HCT116 (cell line): ENCODE measurements at regions not wholly inside any gene's neighbourhood (a gene's known extent, or its start where the extent isn't known, plus 50 kb on each side); places are given as distances from the start of the nearest gene placed in this dataset.

Experiments
- CTCF ChIP-seq, 3 experiments: fragments of 200-600 bp in 1 of 3; sonication (generic) in 1 of 3; IDR thresholded peaks in 2 of 3; conservative IDR thresholded peaks in 1 of 3; 2 replicates each; pipeline ENCODE4 v1.5.1; 2012 to 2017; ENCODE audit warnings: low read depth in 2 of 3, low read length in 2 of 3, antibody characterized with exemption in 1 of 3, borderline replicate concordance in 1 of 3, control low read depth in 1 of 3, mild to moderate bottlenecking in 1 of 3, mixed read lengths in 1 of 3, mixed run types in 1 of 3, moderate library complexity in 1 of 3; ENCODE audit not compliant: insufficient read depth in 1 of 3
- POLR2AphosphoS5 ChIP-seq: IDR thresholded peaks from 2 replicates; pipeline ENCODE4 v1.6.1; 2011; ENCODE audit warnings: mild to moderate bottlenecking, low read depth, low read length, moderate library complexity
- SIN3A ChIP-seq: IDR thresholded peaks from 2 replicates; pipeline ENCODE4 v1.6.1; 2012; ENCODE audit warnings: low read depth
- ZNF274 ChIP-seq: fragments of 200-500 bp; sonication (Bioruptor generic); IDR thresholded peaks from 2 replicates; pipeline ENCODE4 v1.6.1; 2014; ENCODE audit warnings: mild to moderate bottlenecking, low read depth, low read length, inconsistent platforms
- TF ChIP-seq, protein P1 (sequence below): IDR thresholded peaks from 2 replicates; pipeline ENCODE4 v1.6.1; 2012
- TF ChIP-seq, protein P2 (sequence below): IDR thresholded peaks from 2 replicates; pipeline ENCODE4 v1.6.1; 2012

DNA sequence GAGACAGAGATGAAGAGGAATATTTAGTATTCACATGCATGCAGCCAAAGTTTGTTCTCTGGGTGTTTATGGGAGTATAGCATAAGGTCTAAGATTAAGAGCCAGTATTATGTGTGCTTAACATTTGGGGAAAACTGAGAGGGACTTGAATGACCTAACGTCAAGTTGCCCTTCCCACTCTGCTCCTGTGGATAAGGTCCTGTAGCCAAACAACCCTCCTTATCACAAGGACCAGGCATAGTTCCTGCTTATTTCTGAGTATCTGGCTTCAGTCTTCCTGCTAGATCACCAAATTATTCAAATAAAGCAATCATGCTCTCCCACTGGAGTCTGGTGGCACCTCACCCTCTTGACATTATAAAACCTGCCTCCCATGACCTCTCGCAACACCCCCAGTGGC lies 137.9 kb upstream of the SEMA3E start:
- no peak for TF ChIP-seq POLR2AphosphoS5
- TF ChIP-seq CTCF (IDR thresholded peaks at IDR 0.05 in 2 of 3, conservative IDR thresholded peaks at IDR 0.05 in 1 of 3; ENCODE audit: borderline replicate concordance in 1 of 3, insufficient read depth in 1 of 3, low read depth in 2 of 3, low read length in 2 of 3), result no peak
- no peak for TF ChIP-seq SIN3A
- TF ChIP-seq, protein P1, sequence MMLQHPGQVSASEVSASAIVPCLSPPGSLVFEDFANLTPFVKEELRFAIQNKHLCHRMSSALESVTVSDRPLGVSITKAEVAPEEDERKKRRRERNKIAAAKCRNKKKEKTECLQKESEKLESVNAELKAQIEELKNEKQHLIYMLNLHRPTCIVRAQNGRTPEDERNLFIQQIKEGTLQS, result no peak
- no peak for TF ChIP-seq ZNF274
- TF ChIP-seq, protein P2, sequence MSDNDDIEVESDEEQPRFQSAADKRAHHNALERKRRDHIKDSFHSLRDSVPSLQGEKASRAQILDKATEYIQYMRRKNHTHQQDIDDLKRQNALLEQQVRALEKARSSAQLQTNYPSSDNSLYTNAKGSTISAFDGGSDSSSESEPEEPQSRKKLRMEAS, result no peak
